H9 (cell line): ENCODE measurements at regions not wholly inside any gene's neighbourhood (a gene's known extent, or its start where the extent isn't known, plus 50 kb on each side); places are given as distances from the start of the nearest gene placed in this dataset.

Experiments
- DNase-seq: peaks from one replicate; pipeline ENCODE4 v3.0.0-alpha.2; 2017
- H2AFZ ChIP-seq: one replicate; pipeline ENCODE4 v1.6.1; 2013; ENCODE audit warnings: mild to moderate bottlenecking, low read length, control low read depth, moderate library complexity
- H2AK5ac ChIP-seq: 2 replicates; pipeline ENCODE4 v1.6.1; 2013; ENCODE audit warnings: low read length, control low read depth, mixed read lengths; ENCODE audit not compliant: insufficient read length
- H2BK120ac ChIP-seq: one replicate; pipeline ENCODE4 v1.6.1; 2013; ENCODE audit warnings: low read depth, mild to moderate bottlenecking, low read length, control low read depth, inconsistent platforms; ENCODE audit not compliant: poor library complexity, severe bottlenecking
- H2BK12ac ChIP-seq: 2 replicates; pipeline ENCODE4 v1.6.1; 2013; ENCODE audit warnings: low read length, control low read depth, mixed read lengths, low read depth; ENCODE audit not compliant: insufficient read length
- H2BK15ac ChIP-seq: 2 replicates; pipeline ENCODE4 v1.6.1; 2013; ENCODE audit warnings: low read depth, low read length, control low read depth
- H2BK20ac ChIP-seq: one replicate; pipeline ENCODE4 v1.6.1; 2013; ENCODE audit warnings: low read depth, mild to moderate bottlenecking, low read length, control low read depth, inconsistent platforms; ENCODE audit not compliant: poor library complexity, severe bottlenecking
- H2BK5ac ChIP-seq: 2 replicates; pipeline ENCODE4 v1.6.1; 2013; ENCODE audit warnings: low read length, control low read depth, mixed read lengths; ENCODE audit not compliant: insufficient read length
- H3K14ac ChIP-seq: 2 replicates; pipeline ENCODE4 v1.6.1; 2013; ENCODE audit warnings: low read length, control low read depth; ENCODE audit not compliant: insufficient read depth
- H3K18ac ChIP-seq: 2 replicates; pipeline ENCODE4 v1.6.1; 2013; ENCODE audit warnings: low read depth, mild to moderate bottlenecking, mixed read lengths, low read length, control low read depth; ENCODE audit not compliant: insufficient read length
- H3K23ac ChIP-seq: 2 replicates; pipeline ENCODE4 v1.6.1; 2013; ENCODE audit warnings: low read length, control low read depth, mixed read lengths, low read depth; ENCODE audit not compliant: insufficient read length
- H3K23me2 ChIP-seq: 2 replicates; pipeline ENCODE4 v1.6.1; 2013; ENCODE audit warnings: low read depth, mild to moderate bottlenecking, mixed read lengths, low read length, control low read depth; ENCODE audit not compliant: insufficient read length, poor library complexity, severe bottlenecking
- H3K27ac ChIP-seq: 2 replicates; pipeline ENCODE4 v1.5.1; 2013; ENCODE audit warnings: low read length, control low read depth, mixed read lengths, low read depth; ENCODE audit not compliant: insufficient read length
- H3K27me3 ChIP-seq: 2 replicates; pipeline ENCODE4 v1.6.1; 2013; ENCODE audit warnings: low read length, control low read depth, inconsistent platforms; ENCODE audit not compliant: insufficient read depth
- H3K4ac ChIP-seq: 2 replicates; pipeline ENCODE4 v1.6.1; 2013; ENCODE audit warnings: low read depth, mild to moderate bottlenecking, control low read depth, inconsistent platforms, low read length, moderate library complexity
- H3K4me1 ChIP-seq: 2 replicates; pipeline ENCODE4 v1.6.1; 2013; ENCODE audit warnings: low read length, control low read depth, inconsistent platforms; ENCODE audit not compliant: insufficient read depth
- H3K4me2 ChIP-seq: 2 replicates; pipeline ENCODE4 v1.6.1; 2013; ENCODE audit warnings: low read length, control low read depth, mixed read lengths; ENCODE audit not compliant: insufficient read length, insufficient read depth
- H3K56ac ChIP-seq: 2 replicates; pipeline ENCODE4 v1.6.1; 2013; ENCODE audit warnings: low read depth, mild to moderate bottlenecking, mixed read lengths, low read length, control low read depth; ENCODE audit not compliant: insufficient read length
- H3K79me1 ChIP-seq: 2 replicates; pipeline ENCODE4 v1.6.1; 2013; ENCODE audit warnings: low read depth, mild to moderate bottlenecking, moderate library complexity, low read length, control low read depth, inconsistent platforms; ENCODE audit not compliant: insufficient read depth, poor library complexity, severe bottlenecking
- H3K79me2 ChIP-seq: 2 replicates; pipeline ENCODE4 v1.6.1; 2013; ENCODE audit warnings: low read length, control low read depth, inconsistent platforms; ENCODE audit not compliant: insufficient read depth
- H3K9ac ChIP-seq: 2 replicates; pipeline ENCODE4 v1.6.1; 2013; ENCODE audit warnings: low read length, control low read depth, mixed read lengths; ENCODE audit not compliant: insufficient read length; ENCODE audit errors: extremely low read depth
- H3K9me3 ChIP-seq: one replicate; pipeline ENCODE4 v1.6.1; 2013; ENCODE audit warnings: low read depth, low read length, inconsistent platforms; ENCODE audit not compliant: control insufficient read depth
- H3T11ph ChIP-seq: one replicate; pipeline ENCODE4 v1.6.1; 2013; ENCODE audit warnings: mild to moderate bottlenecking, low read length, control low read depth, inconsistent platforms
- H4K20me1 ChIP-seq: one replicate; pipeline ENCODE4 v1.6.1; 2013; ENCODE audit not compliant: control insufficient read depth, insufficient read length, insufficient read depth
- H4K5ac ChIP-seq: 2 replicates; pipeline ENCODE4 v1.6.1; 2013; ENCODE audit warnings: low read depth, mild to moderate bottlenecking, mixed read lengths, low read length, control low read depth; ENCODE audit not compliant: insufficient read length
- H4K8ac ChIP-seq: replicated peaks from 2 replicates; pipeline ENCODE4 v1.6.1; 2013; ENCODE audit warnings: low read length, control low read depth, mixed read lengths, low read depth; ENCODE audit not compliant: insufficient read length
- H4K91ac ChIP-seq: 2 replicates; pipeline ENCODE4 v1.6.1; 2013; ENCODE audit warnings: low read depth, mild to moderate bottlenecking, moderate library complexity, mixed read lengths, low read length, control low read depth; ENCODE audit not compliant: insufficient read length
- H3K27ac Mint-ChIP-seq, 3 experiments: 2 replicates in 2 of 3; 3 replicates in 1 of 3; pipeline ENCODE4 v1.8.0; 2020 to 2021; ENCODE audit warnings: mixed read lengths in 3 of 3, mild to moderate bottlenecking in 1 of 3, moderate library complexity in 1 of 3
- H3K27me3 Mint-ChIP-seq: 2 replicates; pipeline ENCODE4 v1.8.0; 2021; ENCODE audit warnings: low read depth, mild to moderate bottlenecking, moderate library complexity, mixed read lengths
- H3K36me3 Mint-ChIP-seq, 3 experiments: 2 replicates in 2 of 3; 3 replicates in 1 of 3; pipeline ENCODE4 v1.8.0; 2020 to 2021; ENCODE audit warnings: low read depth in 3 of 3, mixed read lengths in 3 of 3; ENCODE audit not compliant: insufficient read depth in 1 of 3
- H3K4me1 Mint-ChIP-seq, 2 experiments: 2 replicates each; pipeline ENCODE4 v1.8.0; 2020; ENCODE audit warnings: mixed read lengths in 2 of 2
- H3K4me3 Mint-ChIP-seq, 2 experiments: 2 replicates in 1 of 2; 3 replicates in 1 of 2; pipeline ENCODE4 v1.8.0; 2020 to 2021; ENCODE audit warnings: mild to moderate bottlenecking in 2 of 2, mixed read lengths in 2 of 2, moderate library complexity in 1 of 2
- H3K9me3 Mint-ChIP-seq, 2 experiments: 2 replicates in 1 of 2; 3 replicates in 1 of 2; pipeline ENCODE4 v1.8.0; 2020; ENCODE audit warnings: mild to moderate bottlenecking in 2 of 2, mixed read lengths in 2 of 2, moderate library complexity in 1 of 2
- WGBS: extraction: QIAGEN DNeasy Blood & Tissue Kit; methylation state at CpG from one replicate; pipeline ENCODE4 v1.1.7; 2013; ENCODE audit warnings: missing lambda C conversion rate, low lambda C conversion rate, mixed read lengths; ENCODE audit not compliant: insufficient read length; ENCODE audit errors: extremely low coverage; 5-methylcytosine and 5-hydroxymethylcytosine counted together
- TF ChIP-seq, protein P1 (sequence below): fragments of 200-600 bp; sonication (generic); conservative IDR thresholded peaks from 3 replicates; pipeline ENCODE4 v1.8.0; 2021; ENCODE audit warnings: antibody characterized with exemption, mild to moderate bottlenecking

GRCh38 chr16:54821731-54822130, 108.9 kb upstream of the IRX5 start:
- no peak overlapping the region for H4K5ac ChIP-seq
- TF ChIP-seq, protein P1, sequence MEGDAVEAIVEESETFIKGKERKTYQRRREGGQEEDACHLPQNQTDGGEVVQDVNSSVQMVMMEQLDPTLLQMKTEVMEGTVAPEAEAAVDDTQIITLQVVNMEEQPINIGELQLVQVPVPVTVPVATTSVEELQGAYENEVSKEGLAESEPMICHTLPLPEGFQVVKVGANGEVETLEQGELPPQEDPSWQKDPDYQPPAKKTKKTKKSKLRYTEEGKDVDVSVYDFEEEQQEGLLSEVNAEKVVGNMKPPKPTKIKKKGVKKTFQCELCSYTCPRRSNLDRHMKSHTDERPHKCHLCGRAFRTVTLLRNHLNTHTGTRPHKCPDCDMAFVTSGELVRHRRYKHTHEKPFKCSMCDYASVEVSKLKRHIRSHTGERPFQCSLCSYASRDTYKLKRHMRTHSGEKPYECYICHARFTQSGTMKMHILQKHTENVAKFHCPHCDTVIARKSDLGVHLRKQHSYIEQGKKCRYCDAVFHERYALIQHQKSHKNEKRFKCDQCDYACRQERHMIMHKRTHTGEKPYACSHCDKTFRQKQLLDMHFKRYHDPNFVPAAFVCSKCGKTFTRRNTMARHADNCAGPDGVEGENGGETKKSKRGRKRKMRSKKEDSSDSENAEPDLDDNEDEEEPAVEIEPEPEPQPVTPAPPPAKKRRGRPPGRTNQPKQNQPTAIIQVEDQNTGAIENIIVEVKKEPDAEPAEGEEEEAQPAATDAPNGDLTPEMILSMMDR = no peak
- H2BK15ac ChIP-seq = no peak overlapping the region
- no peaks in the 10 kb centered on the region for H3K79me2 ChIP-seq
- no peak overlapping the region for H3K4me2 ChIP-seq
- no peak overlapping the region for H2BK120ac ChIP-seq
- no CpG with 5 or more reads among the region's 2 CpGs for WGBS
- H4K91ac ChIP-seq = no peak overlapping the region
- H3T11ph ChIP-seq = no peak overlapping the region
- H3K27me3 Mint-ChIP-seq = no peaks in the 10 kb centered on the region; the same call in 1 of the 2 replicates
- no peaks in the 10 kb centered on the region for H3K27me3 ChIP-seq
- no peaks in the 10 kb centered on the region for H3K23me2 ChIP-seq
- H3K23ac ChIP-seq = no peak overlapping the region
- H3K36me3 Mint-ChIP-seq = peaks cover 0 to 2% (median 0%) of the 10 kb centered on the region in 3 experiments; a peak in 2 of 7 replicates
- H3K4me1 Mint-ChIP-seq = peaks cover 16 to 17% of the 10 kb centered on the region in 2 experiments
- no peak overlapping the region for H3K14ac ChIP-seq
- no peak overlapping the region for H3K4me3 Mint-ChIP-seq
- H3K9me3 ChIP-seq = no peaks in the 10 kb centered on the region
- H2BK5ac ChIP-seq = no peak overlapping the region
- no peak overlapping the region for H3K27ac ChIP-seq
- no peak overlapping the region for H3K9ac ChIP-seq
- no peaks in the 10 kb centered on the region for H3K79me1 ChIP-seq
- no peaks in the 10 kb centered on the region for H4K20me1 ChIP-seq
- H3K9me3 Mint-ChIP-seq = peaks cover 0 to 3% of the 10 kb centered on the region in 2 experiments; a peak in 2 of 5 replicates
- H3K4ac ChIP-seq = no peak overlapping the region
- peaks cover 4% of the 10 kb centered on the region; the same call in 1 of the 2 replicates for H3K4me1 ChIP-seq
- no peak overlapping the region for H3K18ac ChIP-seq
- no peak for DNase-seq
- no peak overlapping the region for H2AK5ac ChIP-seq
- no peak overlapping the region for H3K56ac ChIP-seq
- no peak overlapping the region for H2BK20ac ChIP-seq
- H4K8ac ChIP-seq = no peak overlapping the region
- H2AFZ ChIP-seq = no peak overlapping the region
- no peak overlapping the region for H3K27ac Mint-ChIP-seq
- H2BK12ac ChIP-seq = no peak overlapping the region
